GM18909 (cell line): ENCODE measurements at regions not wholly inside any gene's neighbourhood (a gene's known extent, or its start where the extent isn't known, plus 50 kb on each side); places are given as distances from the start of the nearest gene placed in this dataset.
A peak's percentile ranks its signal among the peaks of the same experiment; 100 is the strongest.
"Not testable (repeated sequence)": the region's sequence is repeated elsewhere in the genome, so short reads cannot be mapped to it uniquely, and the experiment has no call there.

Source experiments
- ATAC-seq: cut with Tn5 transposase; IDR thresholded peaks from one replicate; pipeline ENCODE4 v1.9.1; 2021; ENCODE audit warnings: mild to moderate bottlenecking; ENCODE audit not compliant: unreplicated experiment, poor library complexity

DNA sequence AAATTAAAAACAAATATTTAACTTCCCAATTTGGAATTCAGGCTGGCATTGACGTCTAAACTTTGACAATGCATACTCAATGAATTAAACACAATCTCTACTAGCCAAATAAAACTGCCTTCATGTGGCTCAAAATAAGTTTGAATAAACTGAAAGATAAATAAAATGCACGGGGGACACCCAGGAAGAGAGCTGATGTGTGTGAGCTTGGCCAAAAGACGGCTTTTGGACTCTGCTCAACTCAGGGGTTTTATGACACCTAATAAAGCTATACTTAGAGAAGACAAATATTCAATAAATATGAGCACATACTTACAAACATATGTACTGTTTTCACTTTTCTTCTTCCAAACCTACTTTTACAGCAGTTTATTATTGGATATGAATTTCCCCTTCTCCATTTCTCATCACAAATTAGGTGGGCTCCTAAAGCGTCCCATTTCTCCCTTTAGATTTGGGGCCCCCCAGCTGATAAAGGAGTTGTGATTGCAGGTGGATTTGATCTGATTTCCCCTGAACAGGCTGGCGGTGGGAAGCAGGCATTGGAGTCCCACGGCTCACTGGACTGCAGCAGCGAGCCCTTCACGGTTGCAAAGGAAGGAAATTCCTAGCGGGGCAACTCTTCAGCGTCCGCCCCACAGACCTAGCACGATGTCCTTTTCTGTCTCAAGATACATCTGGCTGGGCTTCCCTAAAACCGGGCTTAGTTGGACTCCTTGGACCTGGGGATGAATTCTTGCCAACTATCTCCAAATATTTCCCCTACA lies 79.6 kb downstream of the INSIG1 start:
- no peak for ATAC-seq

DNA sequence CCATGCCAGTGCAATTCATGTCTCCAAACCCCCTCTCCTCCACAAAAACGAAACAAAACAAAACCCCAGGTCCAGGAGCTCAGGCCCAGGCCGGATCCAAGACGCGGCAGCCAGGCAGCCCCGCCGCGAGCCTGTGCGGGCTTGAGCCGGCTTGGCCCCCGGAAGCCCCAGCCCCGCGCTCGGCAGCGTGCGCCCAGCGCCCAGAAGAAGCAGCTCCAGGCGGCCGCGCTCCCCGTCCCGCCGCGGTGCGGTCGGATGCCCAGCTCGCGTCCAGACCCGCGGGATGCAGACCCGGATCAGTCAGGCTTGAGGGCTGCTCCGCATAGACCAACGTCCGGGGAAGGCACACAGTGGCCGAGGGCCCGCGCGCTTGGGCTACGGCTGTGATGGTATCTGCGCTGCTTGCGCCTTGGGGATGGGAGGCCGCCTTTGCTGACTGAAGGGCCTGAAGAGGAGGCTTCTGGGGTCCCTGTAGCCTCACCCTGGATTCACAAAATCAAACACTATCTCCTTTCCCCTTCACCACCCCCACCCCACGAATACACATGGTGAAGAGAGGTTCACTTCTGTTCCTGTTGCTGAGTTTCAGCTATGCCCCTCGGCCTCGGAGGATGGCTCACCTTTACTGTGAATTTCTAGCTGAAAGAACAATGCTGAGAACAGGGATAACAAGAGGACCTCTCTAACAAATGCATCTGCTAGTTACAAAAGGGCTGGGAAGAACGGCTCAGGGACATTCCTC lies 79.9 kb upstream of the EN2 start:
- ATAC-seq = no peak

DNA sequence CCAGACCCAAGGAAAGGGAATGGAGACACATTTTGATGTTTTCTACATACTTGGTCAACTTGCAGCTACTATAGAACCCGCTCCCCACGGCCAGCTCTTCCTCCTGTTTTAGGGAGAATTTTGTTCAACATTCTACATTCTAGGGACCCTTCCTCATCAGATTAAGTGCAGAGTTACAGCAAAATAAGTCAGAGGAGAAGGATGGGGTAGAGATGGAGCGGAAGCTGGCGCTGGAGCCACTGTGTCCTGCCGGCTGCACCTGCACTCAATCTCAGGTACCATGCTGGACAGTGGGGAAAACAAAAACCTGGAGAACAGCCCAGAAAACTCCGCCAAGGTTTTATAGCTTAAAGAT lies 79.4 kb upstream of the EN2 start:
- ATAC-seq = no peak

DNA sequence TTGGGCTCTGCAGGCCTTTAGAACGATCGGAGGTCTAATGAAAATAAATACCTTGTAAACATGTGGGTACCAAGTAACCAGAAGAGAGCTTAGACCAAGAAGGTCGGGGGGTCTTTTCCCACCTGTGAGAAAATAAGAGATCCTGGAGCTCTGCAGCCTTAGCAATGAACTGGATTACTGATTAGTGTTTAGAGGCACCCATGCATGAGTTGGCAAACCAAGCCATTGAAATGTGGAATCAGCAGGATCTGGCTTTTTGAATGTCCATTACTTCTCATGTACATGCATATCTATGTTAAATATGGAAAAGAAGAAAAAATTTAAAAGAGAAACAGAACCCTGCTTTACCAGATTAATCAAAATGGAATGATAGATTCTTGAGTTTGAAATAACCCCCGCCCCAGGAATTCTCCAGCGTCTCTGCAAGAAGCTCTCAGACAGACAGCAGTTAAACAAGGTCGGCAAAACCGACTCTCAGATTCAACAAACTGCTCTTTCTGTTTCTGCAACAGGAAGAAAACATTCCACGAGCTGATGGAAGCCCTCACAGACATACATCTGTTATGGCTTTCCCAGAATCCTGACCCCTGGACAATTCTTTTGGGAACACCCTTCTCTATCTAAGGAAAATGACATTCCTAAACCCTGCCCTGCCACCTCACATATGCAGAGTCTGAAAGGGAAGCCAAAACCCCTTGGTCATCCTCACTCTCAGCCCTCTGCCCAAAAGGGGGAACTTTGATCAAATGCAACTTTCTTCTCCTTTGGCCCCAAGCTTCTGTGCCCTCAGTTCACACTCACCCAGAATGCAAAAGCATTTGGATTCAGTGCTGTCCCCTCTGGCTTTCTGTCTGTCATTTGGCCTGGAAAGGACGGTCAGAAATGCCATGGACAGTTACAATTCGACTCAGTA lies 78.7 kb upstream of the EN2 start:
- no peak for ATAC-seq

DNA sequence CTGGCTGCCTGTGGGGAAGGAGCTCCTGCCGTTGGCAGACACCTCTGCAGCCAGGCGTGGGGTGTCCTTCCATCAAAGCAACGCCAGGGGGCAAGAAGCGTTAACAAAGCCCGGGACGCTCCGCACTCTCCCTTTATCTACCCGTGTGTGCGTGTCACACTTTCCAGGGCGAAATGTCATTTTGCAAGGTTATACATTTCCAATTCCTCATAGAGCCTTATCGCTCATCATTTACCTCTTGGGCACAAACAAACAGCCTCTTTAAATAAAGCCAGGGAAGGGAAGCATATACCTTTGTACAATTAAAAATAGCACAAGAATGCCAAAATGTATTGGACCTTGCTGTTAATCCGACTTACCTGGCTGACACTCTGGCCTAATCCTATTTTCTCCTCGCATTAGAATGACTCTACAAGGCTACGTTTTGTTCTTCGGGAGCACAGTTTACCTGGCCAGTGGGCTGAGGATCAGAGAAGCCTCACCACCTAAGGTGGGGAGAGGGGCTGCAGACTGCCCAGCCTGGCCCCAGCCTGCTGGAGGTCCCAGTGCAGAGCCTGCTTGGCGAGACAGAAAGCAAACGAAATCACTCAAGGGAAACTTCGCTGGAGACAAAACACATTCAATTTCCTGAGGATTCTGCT lies 77.6 kb upstream of the EN2 start:
- ATAC-seq = peak; percentile 82

DNA sequence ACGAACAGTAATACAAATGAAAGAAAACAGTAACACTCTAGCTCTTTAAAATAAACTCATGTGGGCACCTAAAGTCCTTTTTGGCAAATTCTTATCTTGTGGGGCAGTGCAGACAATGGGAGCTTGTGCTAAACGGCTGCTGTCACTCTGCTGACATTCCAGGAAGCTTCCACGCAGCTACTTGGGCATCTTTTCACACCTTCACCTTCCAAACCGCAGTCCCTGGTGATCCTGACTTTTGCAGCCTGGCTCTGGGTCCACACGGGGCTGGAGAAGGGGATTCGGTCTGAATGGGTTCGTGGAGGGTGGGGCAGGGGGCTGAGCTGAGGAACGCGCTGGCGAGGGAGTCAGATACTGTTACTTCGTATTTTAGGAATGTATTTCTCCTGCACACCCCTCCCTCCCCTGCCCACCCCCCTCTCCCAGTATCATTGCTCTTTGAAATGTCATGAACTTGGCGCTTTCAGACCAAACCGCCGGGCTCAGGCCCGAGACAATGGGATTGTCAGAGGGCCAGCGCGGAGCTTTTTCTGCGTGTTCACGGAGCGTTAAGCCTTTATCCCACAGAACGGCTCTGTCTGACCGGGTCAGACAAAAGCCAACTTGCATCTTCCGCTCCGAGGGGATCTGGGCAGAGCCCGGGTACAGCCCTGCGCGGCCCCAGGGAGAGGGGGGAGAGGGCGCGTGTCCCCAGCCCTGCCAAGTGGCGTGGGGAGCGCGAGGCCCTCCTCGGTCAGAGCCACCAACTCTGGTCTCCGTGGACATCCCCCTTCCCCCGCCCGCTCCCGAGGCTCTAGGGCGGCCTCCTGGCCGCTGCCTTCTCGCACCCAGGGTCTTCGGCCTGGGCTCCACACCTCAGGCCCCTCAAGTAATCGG lies 76.7 kb upstream of the EN2 start:
- no peak for ATAC-seq

DNA sequence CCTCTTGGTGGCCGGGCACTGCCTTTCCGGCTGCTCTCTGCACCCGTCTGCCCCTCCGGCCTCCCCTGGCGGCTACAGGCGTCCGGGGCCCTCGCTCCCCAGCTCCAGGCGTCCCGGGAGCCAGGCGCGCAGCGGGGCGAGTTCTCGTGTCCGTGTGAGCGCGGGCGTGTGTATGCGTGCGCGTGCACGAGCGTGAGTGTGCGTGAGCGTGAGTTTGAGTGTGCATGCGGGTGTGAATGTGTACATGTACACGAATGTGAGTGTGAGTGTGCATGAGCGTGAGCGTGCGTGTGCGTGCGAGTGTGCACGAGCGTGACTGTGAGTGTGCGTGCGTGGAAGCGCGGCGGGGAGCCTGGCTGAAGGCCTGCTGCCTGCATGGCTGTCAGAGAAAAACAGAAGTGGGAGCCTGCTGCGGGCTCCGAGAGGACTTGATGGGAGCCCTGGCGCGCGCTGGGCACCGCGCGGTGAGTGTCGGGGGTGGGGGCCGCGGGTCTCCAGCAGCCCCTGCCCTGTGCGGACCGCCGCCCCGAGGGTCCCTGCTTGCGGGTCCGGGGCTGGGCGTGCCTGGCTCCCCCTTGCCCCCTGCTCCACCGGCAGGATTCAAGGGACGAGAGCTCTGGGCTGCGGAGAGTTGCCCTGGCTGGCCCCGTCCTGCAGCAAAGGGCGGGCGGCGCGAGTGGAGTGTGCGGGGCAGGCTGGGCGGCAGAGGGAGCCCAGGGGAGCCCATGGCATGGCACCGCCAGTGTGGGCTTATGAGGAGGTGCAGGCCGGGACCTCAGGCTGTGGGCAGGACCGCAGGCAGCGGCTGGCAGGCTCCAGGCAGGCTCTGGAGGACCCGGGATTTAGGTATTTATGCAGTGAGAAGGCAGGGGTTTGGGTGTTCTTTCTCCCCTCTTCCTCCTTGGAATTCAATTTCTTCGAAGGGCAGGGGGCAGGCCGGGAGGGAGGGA lies 75.8 kb upstream of the EN2 start:
- no peak for ATAC-seq

DNA sequence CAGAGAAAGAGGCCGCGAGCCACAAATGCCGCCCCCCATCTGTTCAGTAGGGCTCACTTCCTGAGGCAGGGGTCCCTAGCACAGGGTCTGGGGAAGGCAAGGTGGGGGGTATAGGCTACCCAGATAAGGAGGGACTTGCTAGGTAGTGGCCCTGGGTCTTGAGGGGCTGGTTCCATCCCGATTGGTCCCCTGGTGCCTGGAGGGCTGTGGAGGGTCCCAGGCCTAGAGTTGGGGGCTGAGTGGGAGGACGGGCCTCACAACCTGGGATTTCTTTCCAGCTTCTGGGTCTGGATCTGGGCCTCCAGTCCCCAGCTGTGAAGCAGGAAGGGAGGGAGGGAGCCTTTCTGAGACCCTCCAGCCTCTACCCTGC lies 75.1 kb upstream of the EN2 start:
- ATAC-seq = no peak

DNA sequence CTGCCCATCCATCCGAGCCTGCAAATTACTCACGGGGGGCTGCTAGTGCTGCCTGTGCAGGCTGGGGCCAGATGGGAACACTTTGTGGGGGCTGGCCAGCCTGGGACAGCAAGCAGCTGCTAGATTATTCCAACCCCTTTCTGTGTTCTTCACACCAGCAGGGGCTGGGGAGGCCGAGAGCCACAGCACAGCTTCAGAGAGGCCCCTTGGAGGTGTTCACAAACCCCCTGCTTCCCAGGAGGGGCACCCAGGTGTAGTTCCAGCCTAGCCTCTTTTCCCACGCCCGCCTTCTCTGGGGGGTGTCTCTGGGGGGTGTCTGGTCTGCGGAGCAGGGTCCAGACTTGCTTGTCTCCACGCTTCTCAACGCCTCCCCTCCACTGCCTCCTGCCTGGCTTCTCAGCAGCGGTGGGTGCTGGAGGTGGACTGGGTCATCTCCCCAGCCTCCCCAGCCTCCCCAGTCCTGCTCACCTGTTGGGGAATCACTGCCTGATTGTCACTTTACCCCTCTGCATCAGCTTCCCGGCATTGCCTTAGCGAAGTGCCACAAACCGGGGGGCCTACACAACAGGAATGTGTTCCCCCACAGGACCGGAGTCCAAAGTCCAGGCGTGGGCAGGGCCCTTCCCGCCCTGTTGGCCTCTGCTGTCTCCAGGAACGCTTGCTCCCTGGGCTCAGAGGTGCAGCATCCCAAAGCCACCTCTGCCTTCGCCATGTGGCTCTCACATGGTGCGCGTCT lies 74.0 kb upstream of the EN2 start:
- ATAC-seq = no peak

DNA sequence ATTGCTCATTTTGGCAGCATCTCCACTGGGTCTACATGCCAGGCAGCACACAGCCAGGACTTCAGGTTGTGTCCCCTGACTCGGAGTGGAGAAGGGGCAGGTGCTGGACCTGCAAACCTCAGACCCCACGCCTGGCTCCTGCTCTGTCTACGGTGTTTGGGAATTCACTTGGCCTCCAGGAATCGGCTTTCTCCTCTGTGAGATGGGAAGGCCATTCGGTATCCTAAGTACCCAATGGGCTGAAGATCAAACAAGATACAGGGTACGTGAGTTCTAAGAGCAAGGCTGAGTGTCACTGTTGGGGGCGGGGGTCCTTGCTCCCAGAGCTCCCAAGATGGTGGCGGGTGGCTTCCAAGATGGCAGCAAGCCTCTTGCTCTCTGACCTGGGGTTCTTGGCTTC lies 73.2 kb upstream of the EN2 start:
- ATAC-seq = no peak

DNA sequence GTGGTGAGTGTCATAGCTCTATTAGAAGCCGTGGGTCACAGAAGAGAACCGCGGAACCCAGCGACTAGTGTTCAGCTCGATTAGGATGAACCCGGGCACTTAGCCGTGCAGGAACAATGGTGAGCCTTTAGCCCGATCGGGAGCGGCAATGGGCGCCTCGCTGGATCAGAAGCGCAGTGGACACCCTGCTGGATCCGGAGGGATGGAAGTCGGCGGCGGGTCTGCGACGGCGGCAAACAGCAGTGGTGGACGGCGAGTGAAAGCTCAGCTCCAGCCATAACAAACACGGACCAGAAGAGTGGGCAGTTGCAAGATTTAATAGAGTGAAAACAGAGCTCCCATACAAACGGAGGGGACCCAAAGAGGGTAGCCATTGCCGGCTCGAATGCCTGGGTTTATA lies 72.7 kb upstream of the EN2 start:
- not testable (repeated sequence) for ATAC-seq

DNA sequence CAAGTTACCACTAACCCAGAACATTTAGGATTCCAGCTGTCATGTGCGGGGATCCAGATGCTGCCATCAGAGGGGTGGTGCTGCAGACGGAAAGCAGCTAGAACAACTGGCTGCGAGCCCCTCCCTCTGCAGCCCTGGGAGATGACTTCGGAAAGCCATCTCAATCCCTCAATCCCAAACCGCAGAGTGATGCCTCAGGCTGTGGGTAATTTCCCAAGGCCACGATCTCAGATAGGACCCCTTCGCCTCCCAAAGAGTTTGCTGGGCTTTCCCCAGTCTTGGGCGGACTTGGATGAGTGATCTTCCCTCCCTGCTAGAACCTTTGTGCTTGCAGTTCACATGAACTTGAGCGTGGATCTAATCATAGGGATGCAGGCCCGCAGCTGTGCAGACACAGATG lies 71.3 kb upstream of the EN2 start:
- no peak for ATAC-seq

DNA sequence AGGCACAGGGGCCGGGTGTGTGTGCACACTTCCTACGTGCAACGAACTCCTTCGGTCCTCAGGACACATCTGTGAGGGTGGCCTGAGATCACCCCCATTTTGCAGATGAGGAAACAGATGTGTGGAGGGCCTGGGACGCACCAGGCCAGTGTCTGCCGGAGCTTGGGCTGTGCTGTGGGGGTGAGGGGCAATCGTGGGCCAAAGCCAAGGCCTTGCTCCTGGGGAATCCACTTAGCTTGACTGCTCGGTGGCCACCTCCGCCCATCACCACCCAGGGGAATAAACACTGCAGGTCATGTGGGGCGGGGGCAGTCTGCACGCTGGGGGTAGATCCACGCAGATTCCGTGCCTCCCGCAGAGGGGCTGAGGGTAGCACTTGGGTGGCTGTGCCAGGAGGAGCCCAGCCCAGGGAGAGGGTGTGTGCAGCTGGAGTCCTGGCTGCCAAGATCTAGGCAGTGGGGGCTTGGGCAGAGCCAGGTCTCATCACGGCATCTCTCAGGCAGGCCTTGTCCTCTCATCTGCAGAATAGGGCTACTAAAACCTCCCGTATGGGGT lies 70.8 kb upstream of the EN2 start:
- no peak for ATAC-seq

DNA sequence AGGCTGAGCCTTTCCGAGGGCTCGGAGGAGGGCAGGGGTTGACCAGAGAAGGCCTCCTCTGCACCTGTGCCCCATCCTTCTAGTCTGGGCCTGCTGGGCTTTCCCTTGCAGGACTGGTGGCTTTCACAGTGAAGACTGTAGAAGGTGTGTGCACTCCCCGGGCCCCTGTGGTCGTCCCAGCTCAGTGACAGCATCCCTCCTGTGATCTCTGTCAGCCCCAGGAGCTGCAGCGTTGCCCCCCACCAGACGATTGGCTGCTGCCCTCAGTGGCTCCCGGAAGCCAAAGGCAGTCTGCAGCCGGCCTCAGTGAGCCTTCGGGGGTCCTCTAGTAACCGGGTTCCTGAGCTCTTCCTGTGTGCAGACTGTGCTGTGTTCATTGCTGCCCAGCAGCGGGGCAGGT lies 69.4 kb upstream of the EN2 start:
- ATAC-seq = no peak

DNA sequence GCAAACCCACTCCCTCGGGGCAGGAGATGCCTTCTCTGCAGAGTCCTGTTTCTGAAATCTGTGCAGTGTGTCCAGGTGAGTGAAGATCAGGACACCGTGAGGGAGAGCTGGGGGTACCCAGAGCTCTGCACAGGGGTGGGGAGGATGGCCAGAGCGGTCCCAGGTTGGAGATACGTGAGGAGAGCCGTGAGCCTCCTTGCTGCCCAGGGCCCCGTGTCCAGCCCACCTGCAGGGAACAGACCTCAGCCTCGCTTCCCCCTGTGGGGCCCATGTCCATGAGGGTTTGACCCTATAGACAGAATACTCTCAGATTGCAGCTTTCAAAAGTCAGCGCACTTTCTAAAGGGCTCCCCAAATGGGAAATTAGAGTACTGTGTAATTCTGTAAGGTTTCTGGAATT lies 66.5 kb upstream of the EN2 start:
- no peak for ATAC-seq

DNA sequence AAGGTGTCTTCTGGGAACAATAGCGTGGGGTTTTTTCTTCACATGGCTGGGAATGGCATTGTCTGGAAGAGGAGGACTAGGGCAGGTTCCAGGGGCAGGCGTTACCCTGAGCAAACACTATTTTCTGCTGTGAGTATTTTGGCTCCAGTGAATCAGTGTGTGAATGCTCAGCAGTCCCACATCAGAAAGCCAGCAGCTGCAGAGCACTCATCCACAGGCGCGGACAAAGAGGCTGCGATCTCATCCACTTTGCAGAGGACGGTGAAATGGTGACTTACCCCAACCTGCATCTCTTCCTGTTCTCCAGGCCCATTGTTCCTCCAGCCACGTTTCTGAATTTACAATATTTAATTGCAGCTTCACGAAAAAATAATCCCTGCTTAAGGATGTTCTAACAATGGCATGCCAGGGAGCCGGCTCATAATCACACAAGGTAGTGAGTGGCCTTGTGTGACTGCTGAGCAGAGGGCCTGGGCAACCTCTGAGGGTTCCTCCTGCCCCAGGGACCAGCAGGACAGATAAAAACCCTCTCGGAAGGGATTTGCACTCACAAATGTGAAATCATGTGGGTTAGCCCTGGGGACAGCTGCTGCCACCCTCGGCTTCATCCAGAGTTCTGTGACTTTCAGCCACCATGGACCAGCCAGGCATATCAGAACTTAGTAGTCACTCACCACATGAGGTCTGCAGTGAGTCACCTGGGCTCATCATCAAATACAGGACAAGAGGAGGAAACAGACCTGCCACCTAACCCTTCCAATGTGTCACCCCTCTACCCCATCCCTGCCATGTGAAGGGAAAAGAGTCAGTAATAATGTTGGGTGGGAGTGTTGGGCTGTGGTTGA lies 65.0 kb upstream of the EN2 start:
- ATAC-seq = no peak

DNA sequence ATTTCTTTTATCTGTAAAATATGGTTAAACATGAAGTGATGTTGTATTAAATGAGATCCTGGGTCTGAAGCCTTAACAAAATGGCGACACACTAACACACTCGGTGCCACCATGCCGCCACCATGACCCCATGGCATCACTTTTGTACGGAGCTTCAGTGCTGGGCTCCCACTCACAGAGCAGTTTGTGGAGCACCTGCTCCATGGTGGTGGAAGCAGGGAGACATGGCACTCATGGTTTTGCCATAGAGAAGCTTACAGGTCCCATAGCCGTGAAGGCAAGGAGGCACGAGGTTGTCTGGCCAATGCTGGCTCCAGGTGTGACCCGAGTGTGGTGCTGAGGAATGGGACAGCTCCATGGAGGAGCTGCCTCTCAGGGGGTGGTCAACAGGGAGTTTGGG lies 63.5 kb upstream of the EN2 start:
- no peak for ATAC-seq
